Peyer's patch (tissue), 4 donors: ENCODE measurements at regions not wholly inside any gene's neighbourhood (a gene's known extent, or its start where the extent isn't known, plus 50 kb on each side); places are given as distances from the start of the nearest gene placed in this dataset.

Experiments
- POLR2A ChIP-seq, 2 donors: fragments of 450-650 bp; IDR thresholded peaks; one replicate each; pipeline ENCODE4 v1.5.1; 2017; ENCODE audit warnings: antibody characterized with exemption in 2 of 2, mild to moderate bottlenecking in 2 of 2, moderate library complexity in 2 of 2
- TF ChIP-seq, protein P1 (sequence below), 6 experiments: fragments of 450-650 bp in 4 of 6; fragments of 200-600 bp in 2 of 6; sonication (generic) in 1 of 6; IDR thresholded peaks; one replicate each; pipeline ENCODE4 v1.5.1; 2017 to 2019; ENCODE audit warnings: antibody characterized with exemption in 6 of 6, mild to moderate bottlenecking in 3 of 6, moderate library complexity in 1 of 6

DNA sequence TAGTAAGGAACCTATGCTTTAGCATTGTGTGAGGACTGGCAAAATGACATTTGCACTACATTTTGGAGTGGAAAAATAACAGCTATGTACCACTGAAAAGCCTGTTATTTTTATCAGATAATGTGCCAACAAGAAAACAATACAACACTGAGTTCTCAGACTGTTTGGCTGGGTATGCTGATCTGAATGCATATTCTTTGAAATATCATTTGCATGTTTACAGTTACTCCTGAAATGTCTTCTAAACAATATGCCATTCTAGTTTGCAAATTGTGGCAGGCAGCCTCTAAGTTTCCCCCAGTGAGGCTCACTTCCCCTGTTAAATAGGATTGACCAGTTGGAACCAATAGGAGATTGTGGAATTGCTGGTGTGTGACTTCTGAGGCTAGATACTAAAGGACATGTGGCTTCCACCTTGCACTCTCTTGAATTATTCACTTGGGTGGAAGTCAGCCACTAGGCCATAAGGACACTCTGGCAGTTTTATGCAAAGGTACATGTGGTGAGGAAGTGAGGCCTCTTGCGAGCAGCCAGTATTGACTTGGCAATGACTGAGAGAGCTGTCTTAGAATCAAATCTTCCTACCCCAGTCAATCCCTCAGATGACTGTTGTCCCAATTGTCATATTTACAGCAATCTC lies 250.4 kb upstream of the PCSK5 start:
- TF ChIP-seq, protein P1, sequence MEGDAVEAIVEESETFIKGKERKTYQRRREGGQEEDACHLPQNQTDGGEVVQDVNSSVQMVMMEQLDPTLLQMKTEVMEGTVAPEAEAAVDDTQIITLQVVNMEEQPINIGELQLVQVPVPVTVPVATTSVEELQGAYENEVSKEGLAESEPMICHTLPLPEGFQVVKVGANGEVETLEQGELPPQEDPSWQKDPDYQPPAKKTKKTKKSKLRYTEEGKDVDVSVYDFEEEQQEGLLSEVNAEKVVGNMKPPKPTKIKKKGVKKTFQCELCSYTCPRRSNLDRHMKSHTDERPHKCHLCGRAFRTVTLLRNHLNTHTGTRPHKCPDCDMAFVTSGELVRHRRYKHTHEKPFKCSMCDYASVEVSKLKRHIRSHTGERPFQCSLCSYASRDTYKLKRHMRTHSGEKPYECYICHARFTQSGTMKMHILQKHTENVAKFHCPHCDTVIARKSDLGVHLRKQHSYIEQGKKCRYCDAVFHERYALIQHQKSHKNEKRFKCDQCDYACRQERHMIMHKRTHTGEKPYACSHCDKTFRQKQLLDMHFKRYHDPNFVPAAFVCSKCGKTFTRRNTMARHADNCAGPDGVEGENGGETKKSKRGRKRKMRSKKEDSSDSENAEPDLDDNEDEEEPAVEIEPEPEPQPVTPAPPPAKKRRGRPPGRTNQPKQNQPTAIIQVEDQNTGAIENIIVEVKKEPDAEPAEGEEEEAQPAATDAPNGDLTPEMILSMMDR (IDR thresholded peaks at IDR 0.05), result no peak
- TF ChIP-seq POLR2A (IDR thresholded peaks at IDR 0.05), result no peak
